Liver (tissue), 3 donors: ENCODE measurements at regions not wholly inside any gene's neighbourhood (a gene's known extent, or its start where the extent isn't known, plus 50 kb on each side); places are given as distances from the start of the nearest gene placed in this dataset.

Experiments
- CTCF ChIP-seq: fragments of 150-350 bp; IDR thresholded peaks from 2 replicates; pipeline ENCODE4 v1.5.1; 2017; ENCODE audit warnings: improper control_type of control experiment, low read depth, low read length; ENCODE audit not compliant: missing input control
- FOXA2 ChIP-seq: IDR thresholded peaks from 2 replicates; pipeline ENCODE4 v1.6.1; 2016; ENCODE audit warnings: antibody characterized with exemption
- RXRA ChIP-seq, 2 donors: IDR thresholded peaks; 2 replicates each; pipeline ENCODE4 v1.6.1; 2017 to 2018; ENCODE audit warnings: antibody characterized with exemption in 2 of 2, mild to moderate bottlenecking in 1 of 2
- donor health status: healthy.
- donor health status: healthy.

- TF ChIP-seq CTCF (no peak), FOXA2 (no peak), RXRA (IDR thresholded peaks at IDR 0.05) (no peak)
These were observed 274.5 kb upstream of the PEX5L start for GRCh38 chr3:180311242-180311641.
